Mammary epithelial cell (primary cell): ENCODE measurements at regions not wholly inside any gene's neighbourhood (a gene's known extent, or its start where the extent isn't known, plus 50 kb on each side); places are given as distances from the start of the nearest gene placed in this dataset.
"Not testable (repeated sequence)": the region's sequence is repeated elsewhere in the genome, so short reads cannot be mapped to it uniquely, and the experiment has no call there.

Experiments used
- EZH2 ChIP-seq: IDR thresholded peaks from 2 replicates; pipeline ENCODE4 v1.6.1; 2012; ENCODE audit warnings: low read length, inconsistent platforms, borderline replicate concordance
- TF ChIP-seq, protein P1 (sequence below), 2 donors: IDR thresholded peaks in 1 of 2; conservative IDR thresholded peaks in 1 of 2; 2 replicates each; pipeline ENCODE4 v1.5.1; 2011 to 2012; ENCODE audit warnings: inconsistent platforms in 2 of 2, low read length in 2 of 2, mild to moderate bottlenecking in 2 of 2, control low read depth in 1 of 2, low read depth in 1 of 2; ENCODE audit not compliant: insufficient read depth in 1 of 2; ENCODE audit errors: extremely low read depth in 1 of 2

DNA sequence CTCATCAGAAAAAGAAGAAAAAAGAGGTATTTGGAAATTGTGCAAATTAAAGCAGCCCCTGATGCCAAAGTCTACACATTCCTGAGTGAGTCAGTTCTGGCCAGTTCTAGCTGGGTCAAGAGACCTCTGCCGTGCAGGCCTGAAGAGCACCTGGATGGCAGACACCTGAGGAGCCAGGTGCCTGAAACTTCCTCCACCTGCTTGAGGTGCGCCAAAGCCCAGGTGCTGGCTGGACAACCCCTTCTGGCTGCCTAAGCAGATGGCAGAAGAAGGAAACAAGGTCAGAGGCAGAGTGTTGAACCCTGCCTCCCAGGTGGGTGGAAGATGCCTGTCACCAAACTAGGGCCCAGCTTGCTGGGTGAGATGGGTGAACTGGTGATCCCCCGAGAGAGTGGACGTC, 215.8 kb downstream of the GOLGA6L6 start:
- TF ChIP-seq, protein P1, sequence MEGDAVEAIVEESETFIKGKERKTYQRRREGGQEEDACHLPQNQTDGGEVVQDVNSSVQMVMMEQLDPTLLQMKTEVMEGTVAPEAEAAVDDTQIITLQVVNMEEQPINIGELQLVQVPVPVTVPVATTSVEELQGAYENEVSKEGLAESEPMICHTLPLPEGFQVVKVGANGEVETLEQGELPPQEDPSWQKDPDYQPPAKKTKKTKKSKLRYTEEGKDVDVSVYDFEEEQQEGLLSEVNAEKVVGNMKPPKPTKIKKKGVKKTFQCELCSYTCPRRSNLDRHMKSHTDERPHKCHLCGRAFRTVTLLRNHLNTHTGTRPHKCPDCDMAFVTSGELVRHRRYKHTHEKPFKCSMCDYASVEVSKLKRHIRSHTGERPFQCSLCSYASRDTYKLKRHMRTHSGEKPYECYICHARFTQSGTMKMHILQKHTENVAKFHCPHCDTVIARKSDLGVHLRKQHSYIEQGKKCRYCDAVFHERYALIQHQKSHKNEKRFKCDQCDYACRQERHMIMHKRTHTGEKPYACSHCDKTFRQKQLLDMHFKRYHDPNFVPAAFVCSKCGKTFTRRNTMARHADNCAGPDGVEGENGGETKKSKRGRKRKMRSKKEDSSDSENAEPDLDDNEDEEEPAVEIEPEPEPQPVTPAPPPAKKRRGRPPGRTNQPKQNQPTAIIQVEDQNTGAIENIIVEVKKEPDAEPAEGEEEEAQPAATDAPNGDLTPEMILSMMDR (conservative IDR thresholded peaks at IDR 0.05 in 1 of 2, IDR thresholded peaks at IDR 0.05 in 1 of 2; ENCODE audit: extremely low read depth in 1 of 2, insufficient read depth in 1 of 2, low read depth in 1 of 2, low read length in 2 of 2), result not testable (repeated sequence)
- not testable (repeated sequence) for TF ChIP-seq EZH2
